ENCODE measurements at regions not wholly inside any gene's neighbourhood (a gene's known extent, or its start where the extent isn't known, plus 50 kb on each side); places are given as distances from the start of the nearest gene placed in this dataset.

- Histone ChIP-seq H3K4me1 (ENCODE audit: low read depth, poor library complexity, severe bottlenecking) (no peaks in the 10 kb centered on the region), H3K9ac (no peak overlapping the region), H3K79me2 (ENCODE audit: insufficient read depth, low read depth) (no peaks in the 10 kb centered on the region), H3K4me3 (IDR thresholded peaks at IDR 0.05; ENCODE audit: insufficient read depth, low read depth, low read length) (no peak overlapping the region), H3K27me3 (ENCODE audit: insufficient read depth, low read depth) (no peaks in the 10 kb centered on the region), H3K27ac (no peak overlapping the region), H3K4me2 (no peak overlapping the region), H2AFZ (ENCODE audit: low read depth) (no peak overlapping the region), H4K20me1 (ENCODE audit: insufficient read depth) (no peaks in the 10 kb centered on the region), H3K36me3 (ENCODE audit: insufficient read depth) (no peaks in the 10 kb centered on the region)
- TF ChIP-seq, protein P1, sequence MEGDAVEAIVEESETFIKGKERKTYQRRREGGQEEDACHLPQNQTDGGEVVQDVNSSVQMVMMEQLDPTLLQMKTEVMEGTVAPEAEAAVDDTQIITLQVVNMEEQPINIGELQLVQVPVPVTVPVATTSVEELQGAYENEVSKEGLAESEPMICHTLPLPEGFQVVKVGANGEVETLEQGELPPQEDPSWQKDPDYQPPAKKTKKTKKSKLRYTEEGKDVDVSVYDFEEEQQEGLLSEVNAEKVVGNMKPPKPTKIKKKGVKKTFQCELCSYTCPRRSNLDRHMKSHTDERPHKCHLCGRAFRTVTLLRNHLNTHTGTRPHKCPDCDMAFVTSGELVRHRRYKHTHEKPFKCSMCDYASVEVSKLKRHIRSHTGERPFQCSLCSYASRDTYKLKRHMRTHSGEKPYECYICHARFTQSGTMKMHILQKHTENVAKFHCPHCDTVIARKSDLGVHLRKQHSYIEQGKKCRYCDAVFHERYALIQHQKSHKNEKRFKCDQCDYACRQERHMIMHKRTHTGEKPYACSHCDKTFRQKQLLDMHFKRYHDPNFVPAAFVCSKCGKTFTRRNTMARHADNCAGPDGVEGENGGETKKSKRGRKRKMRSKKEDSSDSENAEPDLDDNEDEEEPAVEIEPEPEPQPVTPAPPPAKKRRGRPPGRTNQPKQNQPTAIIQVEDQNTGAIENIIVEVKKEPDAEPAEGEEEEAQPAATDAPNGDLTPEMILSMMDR (conservative IDR thresholded peaks at IDR 0.05; ENCODE audit: low read depth, low read length): no peak
Observed at GRCh38 chr14:85190251-85190650, 339.7 kb upstream of the FLRT2 start.

DNA sequence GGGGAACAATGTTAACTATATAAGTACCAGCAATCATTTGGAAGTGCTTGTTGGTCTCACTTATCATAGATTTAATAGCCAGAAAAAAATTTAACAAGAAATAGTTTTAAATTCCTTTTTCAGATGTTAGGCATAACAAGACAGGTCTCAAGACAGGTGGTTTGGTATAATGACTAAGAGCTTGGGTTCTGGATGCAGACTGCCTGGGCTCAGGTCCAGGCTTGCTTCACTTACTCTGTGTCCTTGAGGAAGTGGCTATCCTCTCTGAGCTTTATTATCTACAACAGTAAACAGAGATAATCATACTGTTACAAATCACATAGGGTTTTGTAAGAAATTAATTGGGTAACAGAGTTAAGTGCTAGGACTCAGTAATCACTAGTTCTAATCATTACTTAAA is 338.0 kb upstream of the FLRT2 start:
- no peak overlapping the region for H3K4me2 ChIP-seq
- no peaks in the 10 kb centered on the region for H3K36me3 ChIP-seq (ENCODE audit: insufficient read depth)
- TF ChIP-seq, protein P1 (conservative IDR thresholded peaks at IDR 0.05; ENCODE audit: low read depth, low read length): no peak
- no peaks in the 10 kb centered on the region for H4K20me1 ChIP-seq (ENCODE audit: insufficient read depth)
- H3K9ac ChIP-seq: no peak overlapping the region
- H3K27ac ChIP-seq: no peak overlapping the region
- no peaks in the 10 kb centered on the region for H3K4me1 ChIP-seq (ENCODE audit: low read depth, poor library complexity, severe bottlenecking)
- no peaks in the 10 kb centered on the region for H3K79me2 ChIP-seq (ENCODE audit: insufficient read depth, low read depth)
- no peak overlapping the region for H2AFZ ChIP-seq (ENCODE audit: low read depth)
- no peak overlapping the region for H3K4me3 ChIP-seq (IDR thresholded peaks at IDR 0.05; ENCODE audit: insufficient read depth, low read depth, low read length)
- no peaks in the 10 kb centered on the region for H3K27me3 ChIP-seq (ENCODE audit: insufficient read depth, low read depth)

GRCh38 chr14:85195872-85196477 is 334.0 kb upstream of the FLRT2 start:
- Histone ChIP-seq H3K27me3 (ENCODE audit: insufficient read depth, low read depth) (no peaks in the 10 kb centered on the region), H3K4me1 (ENCODE audit: low read depth, poor library complexity, severe bottlenecking) (no peaks in the 10 kb centered on the region), H3K36me3 (ENCODE audit: insufficient read depth) (no peaks in the 10 kb centered on the region), H3K4me2 (no peak overlapping the region), H2AFZ (ENCODE audit: low read depth) (no peak overlapping the region), H3K9ac (no peak overlapping the region), H3K4me3 (IDR thresholded peaks at IDR 0.05; ENCODE audit: insufficient read depth, low read depth, low read length) (no peak overlapping the region), H3K27ac (no peak overlapping the region), H3K79me2 (ENCODE audit: insufficient read depth, low read depth) (no peaks in the 10 kb centered on the region), H4K20me1 (ENCODE audit: insufficient read depth) (no peaks in the 10 kb centered on the region)
- TF ChIP-seq, protein P1 (conservative IDR thresholded peaks at IDR 0.05; ENCODE audit: low read depth, low read length): peak; percentile 63

GRCh38 chr14:85198001-85198400 is 331.9 kb upstream of the FLRT2 start:
- H3K27me3 ChIP-seq (ENCODE audit: insufficient read depth, low read depth): no peaks in the 10 kb centered on the region
- H3K4me1 ChIP-seq (ENCODE audit: low read depth, poor library complexity, severe bottlenecking): no peaks in the 10 kb centered on the region
- no peaks in the 10 kb centered on the region for H3K36me3 ChIP-seq (ENCODE audit: insufficient read depth)
- TF ChIP-seq, protein P1 (conservative IDR thresholded peaks at IDR 0.05; ENCODE audit: low read depth, low read length): no peak
- no peak overlapping the region for H3K9ac ChIP-seq
- H3K27ac ChIP-seq: no peak overlapping the region
- no peak overlapping the region for H3K4me3 ChIP-seq (IDR thresholded peaks at IDR 0.05; ENCODE audit: insufficient read depth, low read depth, low read length)
- no peak overlapping the region for H3K4me2 ChIP-seq
- H3K79me2 ChIP-seq (ENCODE audit: insufficient read depth, low read depth): no peaks in the 10 kb centered on the region
- H4K20me1 ChIP-seq (ENCODE audit: insufficient read depth): no peaks in the 10 kb centered on the region
- H2AFZ ChIP-seq (ENCODE audit: low read depth): no peak overlapping the region
